ENCODE measurements at regions not wholly inside any gene's neighbourhood (a gene's known extent, or its start where the extent isn't known, plus 50 kb on each side); places are given as distances from the start of the nearest gene placed in this dataset.
A peak's percentile ranks its signal among the peaks of the same experiment; 100 is the strongest.

GRCh38 chr6:164130151-164130550, 715.6 kb downstream of the QKI start:
- peak; percentile 74 for DNase-seq

GRCh38 chr6:164129218-164129617, 714.7 kb downstream of the QKI start:
- no peak for DNase-seq

GRCh38 chr6:164128101-164128500, 713.6 kb downstream of the QKI start:
- no peak for DNase-seq

GRCh38 chr6:164124986-164125385, 710.5 kb downstream of the QKI start:
- no peak for DNase-seq

GRCh38 chr6:164124473-164124872, 710.0 kb downstream of the QKI start:
- no peak for DNase-seq

- no peak for DNase-seq
Observed at GRCh38 chr6:164122109-164122508, 707.6 kb downstream of the QKI start.

GRCh38 chr6:164121527-164121926, 707.0 kb downstream of the QKI start:
- no peak for DNase-seq

- DNase-seq, result no peak
Observed at GRCh38 chr6:164114651-164115050, 700.1 kb downstream of the QKI start.

- DNase-seq, result no peak
Observed at GRCh38 chr6:164114051-164114450, 699.5 kb downstream of the QKI start.

GRCh38 chr6:164113637-164114036, 699.1 kb downstream of the QKI start:
- DNase-seq, result no peak

GRCh38 chr6:164109770-164110140, 695.2 kb downstream of the QKI start:
- no peak for DNase-seq

GRCh38 chr6:164108869-164109769, 694.6 kb downstream of the QKI start:
- DNase-seq, result no peak

GRCh38 chr6:164108092-164108491, 693.6 kb downstream of the QKI start:
- no peak for DNase-seq

GRCh38 chr6:164107297-164107995, 692.9 kb downstream of the QKI start:
- DNase-seq, result no peak

- no peak for DNase-seq
Observed at GRCh38 chr6:164106345-164106769, 691.8 kb downstream of the QKI start.

GRCh38 chr6:164105705-164106104, 691.2 kb downstream of the QKI start:
- no peak for DNase-seq

GRCh38 chr6:164104432-164104831, 689.9 kb downstream of the QKI start:
- DNase-seq, result no peak

GRCh38 chr6:164102693-164103092, 688.2 kb downstream of the QKI start:
- DNase-seq, result no peak

- no peak for DNase-seq
Observed at GRCh38 chr6:164101859-164102258, 687.3 kb downstream of the QKI start.

- DNase-seq, result no peak
Observed at GRCh38 chr6:164099269-164099865, 684.8 kb downstream of the QKI start.

GRCh38 chr6:164098857-164099267, 684.3 kb downstream of the QKI start:
- no peak for DNase-seq

GRCh38 chr6:164097551-164098398, 683.3 kb downstream of the QKI start:
- no peak for DNase-seq

- no peak for DNase-seq
Observed at GRCh38 chr6:164097056-164097455, 682.5 kb downstream of the QKI start.
